T-helper 1 cell treated with Interleukin-12 subunit alpha and Interleukin-12 subunit beta and Interleukin-4 antibody, amounts not matched to agents 30 ng/mL and 1 ng/mL, for 36 hours (primary cell): ENCODE measurements at regions not wholly inside any gene's neighbourhood (a gene's known extent, or its start where the extent isn't known, plus 50 kb on each side); places are given as distances from the start of the nearest gene placed in this dataset.
"Not testable (repeated sequence)": the region's sequence is repeated elsewhere in the genome, so short reads cannot be mapped to it uniquely, and the experiment has no call there.

Source experiments
- intact Hi-C: fragments of 100-400 bp; cut with micrococcal nuclease; formaldehyde crosslinking; loops from one replicate; pipeline ENCODE4 v1.15.1; 2024

- intact Hi-C loops: no loop called here
Observed at GRCh38 chr3:25895031-25895430, 105.1 kb downstream of the OXSM start.

DNA sequence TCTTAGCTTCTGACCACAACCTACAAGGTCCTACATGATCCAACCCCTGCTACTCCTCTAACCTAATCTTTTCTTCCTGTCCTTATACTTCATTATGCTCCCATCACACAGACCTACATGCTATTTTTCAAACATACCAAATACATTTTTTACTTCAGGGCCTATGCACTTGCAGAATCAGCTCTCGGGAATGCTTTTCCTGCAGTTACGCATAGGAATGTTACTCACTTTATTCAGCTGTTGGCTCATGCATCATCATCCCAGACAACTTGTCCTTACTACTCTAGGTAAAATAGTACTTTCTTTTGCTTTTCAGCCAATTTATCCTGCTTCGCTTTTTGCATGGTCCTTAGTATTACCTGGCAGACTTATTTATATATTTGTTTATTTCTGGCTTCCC, 105.6 kb downstream of the OXSM start:
- intact Hi-C loops: no loop called here

DNA sequence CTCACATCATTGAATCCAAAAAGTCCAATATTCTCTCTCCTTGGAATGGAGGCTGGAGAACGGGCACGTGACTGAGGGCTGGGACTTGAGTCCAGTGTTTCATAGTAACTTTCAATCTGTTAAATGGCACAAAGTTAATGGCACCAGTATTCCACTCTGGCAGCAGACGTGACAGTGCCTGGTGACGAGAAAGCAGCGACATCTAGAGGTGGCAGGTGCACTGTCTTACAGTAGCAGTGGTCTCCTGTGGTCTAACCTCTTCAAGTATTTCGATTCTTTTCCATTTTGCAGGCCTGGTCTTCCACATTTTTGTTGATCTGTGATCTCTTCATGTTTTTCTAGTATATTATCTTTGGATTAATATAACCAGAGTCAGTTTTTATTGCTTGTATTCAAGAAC, 107.1 kb downstream of the OXSM start:
- intact Hi-C loops: no loop called here

GRCh38 chr3:25899352-25900101, 109.6 kb downstream of the OXSM start:
- intact Hi-C loops: no loop called here

DNA sequence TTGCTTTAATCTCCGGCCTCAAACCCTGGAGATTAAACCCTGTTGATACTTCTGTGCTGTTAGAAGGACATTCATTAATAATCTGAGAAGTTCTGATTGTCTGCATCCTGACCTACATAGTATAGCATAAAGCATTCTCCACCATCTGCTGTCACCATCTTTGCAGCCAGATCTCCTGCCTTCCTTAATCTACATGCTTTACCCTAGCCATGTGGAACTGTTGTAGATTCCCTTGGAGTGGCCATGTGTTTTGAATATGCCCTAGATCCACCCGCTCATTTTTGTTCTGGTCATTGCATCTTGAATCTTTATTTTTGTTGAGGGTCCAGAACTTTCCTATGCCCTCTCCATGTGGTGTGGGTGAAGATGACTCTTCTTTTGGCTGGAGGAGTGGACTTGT, 110.3 kb downstream of the OXSM start:
- intact Hi-C loops: no loop called here

DNA sequence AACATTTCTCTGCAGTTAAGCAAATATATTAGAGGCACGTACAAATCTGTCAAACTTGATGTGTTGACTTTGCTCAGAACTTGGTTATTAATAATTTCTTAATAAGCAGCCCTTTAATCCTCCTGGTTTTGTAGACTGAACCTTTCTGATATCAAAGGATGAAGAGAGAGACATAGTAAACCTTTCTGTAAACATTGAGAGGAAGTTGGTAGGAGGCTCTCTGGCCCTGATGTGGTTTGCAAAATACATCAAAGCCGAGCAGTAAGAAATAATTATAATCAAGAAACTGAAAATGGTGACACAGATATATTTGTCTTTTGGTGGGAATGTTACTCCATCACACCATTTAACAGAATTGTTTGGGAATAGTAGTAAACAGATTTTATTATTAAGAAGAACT, 111.9 kb downstream of the OXSM start:
- intact Hi-C loops: no loop called here

GRCh38 chr3:25902586-25902985, 112.7 kb downstream of the OXSM start:
- intact Hi-C loops: no loop called here

DNA sequence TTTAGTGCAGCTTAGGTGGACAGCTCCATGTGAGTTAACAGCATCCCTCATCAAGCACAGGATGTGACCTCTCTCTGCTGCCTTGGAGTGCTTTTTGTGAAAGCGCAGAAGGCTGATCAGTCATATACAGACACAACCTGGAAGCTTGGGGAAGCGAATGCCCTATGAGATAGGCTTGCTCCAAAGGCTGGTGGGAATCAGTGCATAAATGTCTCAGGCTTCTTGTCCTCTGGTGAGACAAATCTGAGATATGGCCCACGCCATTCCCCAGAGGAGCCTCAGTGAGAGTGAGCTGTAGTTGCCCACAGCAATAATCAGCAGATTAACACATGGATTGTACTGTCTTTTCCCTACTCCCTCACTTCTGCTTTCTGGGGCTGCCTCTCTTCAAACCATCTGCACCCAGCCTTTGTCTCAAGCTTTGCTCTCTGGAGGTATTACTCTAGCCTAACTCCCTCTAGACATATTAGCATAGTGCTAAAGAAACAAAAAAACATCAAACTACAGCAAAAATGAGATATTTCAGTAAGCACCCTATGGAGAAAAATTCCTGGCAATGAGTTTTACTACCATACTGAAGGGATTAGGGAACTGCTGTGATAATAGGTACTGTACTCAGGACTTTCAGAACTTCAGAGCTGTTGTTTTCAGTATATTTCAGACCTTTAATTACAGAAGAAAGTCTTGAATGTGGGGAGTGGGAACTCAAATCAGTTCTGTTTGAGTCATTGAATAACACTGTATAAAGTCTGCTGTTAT, 113.7 kb downstream of the OXSM start:
- intact Hi-C loops: no loop called here

DNA sequence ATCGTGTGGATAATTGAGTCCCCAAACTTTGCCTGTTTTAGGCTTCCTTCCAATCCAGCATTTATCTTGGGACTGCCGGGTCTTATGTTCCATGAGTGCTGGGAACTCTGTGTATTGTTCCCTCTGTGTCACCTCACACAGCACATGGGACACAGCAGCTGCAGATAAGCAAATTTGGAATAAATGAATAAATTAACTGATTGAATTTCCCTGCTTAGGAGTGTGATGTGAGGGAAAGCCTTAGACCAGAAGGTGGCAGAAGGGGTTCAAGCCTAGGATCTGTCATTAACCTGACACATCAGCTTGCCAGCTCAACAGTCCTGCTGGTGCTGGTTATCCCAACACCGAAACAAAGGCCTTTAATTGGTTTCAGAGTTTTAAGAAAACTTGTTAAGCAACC, 114.3 kb downstream of the OXSM start:
- intact Hi-C loops: no loop called here

DNA sequence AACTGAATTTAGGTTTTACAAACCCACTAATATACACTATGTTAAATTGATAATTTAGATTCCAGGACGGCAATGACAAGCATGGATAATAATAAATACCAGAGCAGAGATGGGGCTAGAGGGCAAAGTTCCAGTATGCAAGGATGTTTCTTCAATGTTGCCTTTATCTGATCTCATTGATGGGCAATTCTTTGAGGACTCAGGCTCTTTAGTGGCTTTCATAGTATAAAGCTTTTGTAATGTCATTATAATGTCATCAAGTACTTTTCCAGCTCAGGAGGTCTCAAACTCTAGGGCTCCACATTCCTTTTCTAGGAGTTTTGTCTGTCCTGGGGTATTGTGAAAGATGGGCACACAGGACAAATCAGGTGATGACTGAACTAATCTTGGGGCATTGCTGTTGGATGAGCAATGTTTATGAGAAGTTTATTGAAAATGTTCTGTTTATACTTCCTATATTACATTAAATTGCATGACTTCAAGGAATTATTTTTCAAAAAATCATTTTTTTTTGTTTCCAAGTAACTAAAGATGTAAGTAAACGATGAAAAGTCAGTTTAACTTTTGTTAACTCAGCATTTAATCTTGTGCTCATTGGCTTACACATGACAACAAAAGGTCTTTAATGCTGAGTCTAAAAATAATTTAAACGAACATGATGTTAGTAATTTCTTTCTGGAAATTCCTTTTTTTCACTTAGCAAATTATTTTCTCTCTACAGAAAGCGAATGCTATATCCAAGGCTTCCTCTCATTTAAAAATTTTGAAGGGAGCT, 116.4 kb downstream of the OXSM start:
- intact Hi-C loops: no loop called here

- intact Hi-C loops: no loop called here
Observed at GRCh38 chr3:25907081-25907480, 117.2 kb downstream of the OXSM start.

- intact Hi-C loops: loop anchor here (5.0 kb wide), 1 partner anchor 248 kb away; the partner anchor contains the start of gene TOP2B
Observed at GRCh38 chr3:25910105-25910504, 120.2 kb downstream of the OXSM start.

DNA sequence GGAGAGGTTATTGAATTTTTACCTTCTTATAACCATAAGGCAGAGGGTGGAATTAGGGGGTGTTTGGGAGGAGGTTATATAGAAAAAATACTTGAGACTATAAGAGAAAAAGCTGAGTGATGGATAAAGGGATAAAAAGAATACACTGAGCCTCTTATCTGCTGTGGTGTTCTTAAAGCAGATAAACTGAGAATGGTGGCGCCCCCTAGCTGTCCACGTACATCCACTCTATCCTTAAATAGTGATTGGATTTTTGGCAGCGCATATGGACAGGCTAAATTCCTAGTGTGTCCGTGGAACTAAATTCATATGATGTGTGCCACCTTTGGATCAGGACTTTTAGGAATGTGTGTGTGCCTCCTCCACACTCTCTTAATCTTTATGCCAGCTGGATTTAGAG, 121.1 kb downstream of the OXSM start:
- intact Hi-C loops: loop anchor here (1.0 to 5.0 kb wide), 2 partner anchors 249 to 263 kb away; partner anchors contain the start of gene TOP2B

DNA sequence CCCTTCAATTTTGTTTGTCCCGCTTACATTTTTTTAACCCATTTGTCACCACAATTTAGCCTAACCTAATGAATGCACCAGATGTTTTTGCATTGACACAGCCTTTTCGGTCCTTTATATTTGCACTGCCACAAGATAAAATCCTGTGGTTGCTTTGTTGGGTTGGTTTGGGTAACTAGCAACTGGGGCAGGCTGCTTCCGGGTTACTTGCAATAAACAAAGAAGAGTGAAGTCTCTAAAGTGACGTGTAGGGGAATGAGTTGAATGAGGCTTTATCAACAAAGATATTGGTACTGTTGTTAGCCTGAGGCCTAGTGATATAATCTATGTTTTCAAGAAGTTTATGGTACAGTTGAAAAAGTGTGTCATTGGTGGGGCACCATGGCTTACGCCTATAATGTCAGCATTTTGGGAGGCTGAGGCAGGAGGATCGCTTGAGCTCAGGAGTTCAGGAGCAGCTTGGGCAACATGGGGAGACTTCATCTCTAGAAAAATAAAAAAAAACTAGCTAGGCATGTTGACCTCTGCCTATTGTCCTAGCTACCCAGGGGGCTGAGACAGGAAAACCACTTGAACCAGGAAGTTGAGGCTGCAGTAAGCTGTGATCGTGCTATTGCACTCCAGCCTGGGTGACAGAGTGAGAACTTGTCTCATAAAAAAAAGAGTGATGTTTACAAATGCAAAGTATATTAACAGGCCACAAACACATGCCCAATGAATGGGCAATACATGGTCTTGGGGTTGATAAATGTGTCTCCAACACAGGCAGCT, 121.8 kb downstream of the OXSM start:
- intact Hi-C loops: loop anchor here (1.0 to 5.0 kb wide), 2 partner anchors 249 to 263 kb away; partner anchors contain the start of gene TOP2B

DNA sequence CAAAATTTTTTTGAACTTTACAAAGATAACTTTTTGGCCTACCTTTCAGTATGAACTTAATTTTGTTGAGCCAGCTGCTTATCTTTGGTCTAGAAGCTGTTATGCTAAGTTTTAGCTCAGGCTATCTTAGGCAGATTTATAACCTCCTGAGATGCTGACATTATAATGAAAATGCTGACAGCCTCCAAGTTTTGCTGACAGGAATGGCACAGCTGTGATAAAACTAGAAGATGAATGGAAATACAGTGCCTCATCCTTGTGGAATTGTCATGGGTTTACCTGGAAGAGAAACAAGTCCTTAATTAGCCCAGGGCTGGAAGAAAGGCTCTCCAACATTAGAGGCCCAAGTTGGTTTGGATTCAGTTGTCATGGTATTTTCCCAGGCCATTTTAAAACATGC, 123.3 kb downstream of the OXSM start:
- intact Hi-C loops: loop anchor here (5.0 kb wide), 1 partner anchor 251 kb away; the partner anchor contains the start of gene TOP2B

- intact Hi-C loops: no loop called here
Observed at GRCh38 chr3:25915673-25916072, 125.8 kb downstream of the OXSM start.

GRCh38 chr3:25916321-25916720, 126.4 kb downstream of the OXSM start:
- intact Hi-C loops: no loop called here

DNA sequence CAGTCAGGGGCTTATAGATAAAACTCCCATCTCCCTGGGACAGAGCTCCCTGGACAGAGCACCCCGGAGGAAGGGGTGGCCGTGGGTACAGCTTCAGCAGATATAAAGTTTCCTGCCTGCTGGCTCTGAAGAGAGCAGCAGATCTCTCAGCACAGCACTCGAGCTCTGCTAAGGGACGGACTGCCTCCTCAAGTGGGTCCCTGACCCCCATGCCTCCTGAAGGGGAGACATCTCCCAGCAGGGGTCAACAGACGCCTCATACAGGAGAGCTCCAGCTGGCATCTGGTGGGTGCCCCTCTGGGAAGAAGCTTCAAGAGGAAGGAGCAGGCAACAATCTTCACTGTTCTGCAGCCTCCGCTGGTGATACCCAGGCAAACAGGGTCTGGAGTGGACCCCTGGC, 142.1 kb downstream of the OXSM start:
- intact Hi-C loops: not testable (repeated sequence)

GRCh38 chr3:25938566-25939325, 148.9 kb downstream of the OXSM start:
- intact Hi-C loops: no loop called here

DNA sequence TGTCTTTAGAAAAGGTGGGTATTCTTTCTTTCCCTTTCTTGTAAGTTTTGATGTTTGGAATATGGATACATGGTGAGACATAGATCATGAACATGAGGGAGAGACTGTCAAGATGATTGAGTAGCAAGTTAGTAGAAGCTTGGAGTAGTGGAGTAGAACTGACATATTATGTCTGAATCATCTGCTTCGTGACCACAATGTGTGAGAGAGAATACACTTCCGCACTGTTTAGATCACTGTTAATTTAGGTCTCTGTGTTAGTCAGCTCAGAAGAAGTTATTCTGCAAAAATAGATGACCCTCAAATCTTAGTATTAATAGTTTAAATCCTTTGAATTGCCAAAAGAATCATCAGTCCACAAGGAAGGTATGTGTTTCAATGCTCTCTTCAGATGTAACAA, 151.0 kb downstream of the OXSM start:
- intact Hi-C loops: no loop called here
